ENCODE measurements at regions not wholly inside any gene's neighbourhood (a gene's known extent, or its start where the extent isn't known, plus 50 kb on each side); places are given as distances from the start of the nearest gene placed in this dataset.

DNA sequence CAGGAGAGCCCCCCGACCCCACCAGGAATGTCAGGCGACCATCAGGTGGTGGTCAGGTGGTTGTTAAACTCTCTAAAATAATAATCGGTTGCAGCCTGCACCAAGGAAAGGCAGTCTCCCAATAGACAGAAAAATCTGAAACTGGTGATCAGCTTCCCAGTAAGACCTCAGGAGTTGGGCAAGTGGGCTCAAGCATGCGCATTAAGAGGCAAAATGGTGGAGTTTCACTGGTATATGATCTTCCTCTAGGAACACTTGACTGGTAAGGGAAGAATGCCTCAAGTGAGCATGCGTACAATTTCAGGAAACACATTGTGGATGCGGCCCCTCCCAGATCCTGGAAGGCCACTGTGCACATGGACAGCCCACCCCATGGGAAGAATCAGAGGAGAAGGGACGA, 619.9 kb downstream of the TYW1 start:
- DNase-seq (ENCODE audit: low read depth) = no peak
- TF ChIP-seq, protein P1, sequence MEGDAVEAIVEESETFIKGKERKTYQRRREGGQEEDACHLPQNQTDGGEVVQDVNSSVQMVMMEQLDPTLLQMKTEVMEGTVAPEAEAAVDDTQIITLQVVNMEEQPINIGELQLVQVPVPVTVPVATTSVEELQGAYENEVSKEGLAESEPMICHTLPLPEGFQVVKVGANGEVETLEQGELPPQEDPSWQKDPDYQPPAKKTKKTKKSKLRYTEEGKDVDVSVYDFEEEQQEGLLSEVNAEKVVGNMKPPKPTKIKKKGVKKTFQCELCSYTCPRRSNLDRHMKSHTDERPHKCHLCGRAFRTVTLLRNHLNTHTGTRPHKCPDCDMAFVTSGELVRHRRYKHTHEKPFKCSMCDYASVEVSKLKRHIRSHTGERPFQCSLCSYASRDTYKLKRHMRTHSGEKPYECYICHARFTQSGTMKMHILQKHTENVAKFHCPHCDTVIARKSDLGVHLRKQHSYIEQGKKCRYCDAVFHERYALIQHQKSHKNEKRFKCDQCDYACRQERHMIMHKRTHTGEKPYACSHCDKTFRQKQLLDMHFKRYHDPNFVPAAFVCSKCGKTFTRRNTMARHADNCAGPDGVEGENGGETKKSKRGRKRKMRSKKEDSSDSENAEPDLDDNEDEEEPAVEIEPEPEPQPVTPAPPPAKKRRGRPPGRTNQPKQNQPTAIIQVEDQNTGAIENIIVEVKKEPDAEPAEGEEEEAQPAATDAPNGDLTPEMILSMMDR (conservative IDR thresholded peaks at IDR 0.05; ENCODE audit: low read depth, low read length) = no peak
- H3K4me3 ChIP-seq (ENCODE audit: low read depth, low read length) = no peak overlapping the region

DNA sequence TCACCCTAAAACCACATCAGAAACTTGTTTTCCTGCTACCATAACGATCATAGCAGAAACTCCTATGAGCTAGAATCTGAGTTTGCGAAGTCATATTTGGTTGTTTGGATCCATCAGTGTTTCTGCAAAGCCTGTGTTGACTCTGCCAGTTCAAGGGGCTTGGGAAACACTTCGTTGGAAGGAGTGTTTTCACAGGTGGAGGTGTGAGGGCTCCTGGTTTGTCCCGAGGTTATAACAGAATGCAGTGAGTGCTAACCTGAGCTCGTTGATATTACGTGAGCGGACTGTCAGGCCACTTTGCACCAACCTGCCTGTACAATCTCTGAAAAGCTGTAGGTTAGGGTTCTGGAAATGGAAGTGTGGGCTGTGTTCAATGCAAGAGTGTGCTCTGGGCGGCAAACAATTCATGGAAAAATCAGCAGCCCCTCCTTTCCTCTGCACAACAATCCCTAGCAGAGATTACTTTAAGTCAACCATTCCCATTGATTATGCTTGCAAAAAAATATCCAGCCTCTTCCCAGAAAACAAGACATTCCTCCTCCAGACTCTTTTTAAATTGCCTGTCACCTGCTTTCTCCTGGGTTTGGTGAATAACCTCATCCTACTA, 622.0 kb downstream of the TYW1 start:
- TF ChIP-seq, protein P1 (conservative IDR thresholded peaks at IDR 0.05; ENCODE audit: low read depth, low read length) = no peak
- no peak overlapping the region for H3K4me3 ChIP-seq (ENCODE audit: low read depth, low read length)

DNA sequence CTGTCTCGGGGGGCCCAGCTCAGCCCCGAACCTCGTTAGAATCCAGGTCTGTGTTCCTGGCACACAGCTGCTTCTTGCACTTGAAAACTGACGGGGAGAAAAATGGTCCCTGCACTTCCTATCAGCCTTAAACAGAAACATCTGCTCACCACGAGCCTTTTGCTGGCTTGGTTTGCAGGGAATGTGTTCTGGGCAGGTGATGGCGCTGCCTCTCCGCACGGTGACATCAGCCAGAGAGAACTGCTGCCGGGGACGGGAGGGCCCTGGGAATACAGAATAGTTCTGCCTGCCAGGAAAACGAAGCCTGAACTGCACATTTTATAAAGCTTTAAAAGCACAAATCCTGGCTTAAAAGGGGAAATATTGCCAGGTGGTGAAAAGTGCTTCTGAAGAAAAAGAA, 622.5 kb downstream of the TYW1 start:
- H3K4me3 ChIP-seq (ENCODE audit: low read depth, low read length) = no peak overlapping the region
- no peak for DNase-seq (ENCODE audit: low read depth)
- TF ChIP-seq, protein P1 (conservative IDR thresholded peaks at IDR 0.05; ENCODE audit: low read depth, low read length) = no peak

More for the DNA sequence above, 622.0 kb downstream of the TYW1 start:
- DNase-seq (ENCODE audit: low read depth) = no peak

DNA sequence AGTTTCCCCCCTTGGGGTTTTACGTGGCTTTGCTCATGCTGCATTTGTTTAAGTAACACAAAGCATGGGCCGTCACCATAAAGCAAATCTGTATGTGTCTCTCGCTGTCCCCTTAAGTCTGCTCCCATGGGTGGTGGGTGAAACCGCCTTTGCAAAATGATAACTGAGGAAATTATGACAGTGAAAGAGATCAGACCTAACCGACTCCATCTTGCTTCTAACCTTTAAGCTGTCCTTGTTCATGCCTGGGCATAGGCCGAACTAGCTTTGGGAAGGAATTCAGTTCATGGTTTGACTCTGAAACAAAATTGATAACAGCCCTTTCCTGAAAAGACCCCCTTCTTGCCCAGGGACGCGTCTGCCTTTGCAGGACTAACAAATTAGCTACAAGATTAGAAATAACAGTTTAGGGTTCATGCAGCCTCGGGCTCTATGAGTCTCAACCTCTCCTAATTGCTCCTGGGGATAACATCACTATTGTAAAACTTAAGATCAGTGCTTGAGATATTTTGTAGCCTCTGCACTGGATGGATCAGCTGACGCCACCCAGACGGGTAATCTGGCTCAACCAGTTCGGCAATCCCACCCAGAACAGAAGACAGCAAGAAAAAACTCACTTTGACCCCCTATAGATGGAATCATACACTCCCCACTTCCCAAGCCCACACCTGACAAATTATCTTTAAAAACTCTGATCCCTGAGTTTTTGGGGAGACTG, 623.7 kb downstream of the TYW1 start:
- TF ChIP-seq, protein P1 (conservative IDR thresholded peaks at IDR 0.05; ENCODE audit: low read depth, low read length) = no peak
- DNase-seq (ENCODE audit: low read depth) = no peak
- H3K4me3 ChIP-seq (ENCODE audit: low read depth, low read length) = no peak overlapping the region

DNA sequence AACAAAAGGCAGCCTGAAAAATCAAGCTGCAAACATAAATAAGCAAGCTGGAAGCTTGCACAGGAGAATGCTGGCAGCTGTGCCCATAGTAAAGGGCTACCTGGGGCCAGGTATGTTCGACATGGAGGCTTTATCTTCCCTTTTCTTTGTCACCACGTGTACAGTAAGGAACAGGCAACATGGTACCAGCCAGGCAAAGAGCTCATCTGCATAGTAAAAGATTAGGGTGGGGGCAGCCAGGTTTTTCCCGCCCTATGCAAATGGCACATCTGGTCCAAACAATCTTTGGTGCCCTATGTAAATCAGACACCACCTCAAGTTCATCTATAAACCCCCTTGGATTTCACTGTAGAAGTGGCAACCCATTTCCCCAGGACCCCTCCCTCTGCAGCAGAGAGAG, 625.1 kb downstream of the TYW1 start:
- no peak overlapping the region for H3K4me3 ChIP-seq (ENCODE audit: low read depth, low read length)
- DNase-seq (ENCODE audit: low read depth) = no peak
- TF ChIP-seq, protein P1 (conservative IDR thresholded peaks at IDR 0.05; ENCODE audit: low read depth, low read length) = no peak

DNA sequence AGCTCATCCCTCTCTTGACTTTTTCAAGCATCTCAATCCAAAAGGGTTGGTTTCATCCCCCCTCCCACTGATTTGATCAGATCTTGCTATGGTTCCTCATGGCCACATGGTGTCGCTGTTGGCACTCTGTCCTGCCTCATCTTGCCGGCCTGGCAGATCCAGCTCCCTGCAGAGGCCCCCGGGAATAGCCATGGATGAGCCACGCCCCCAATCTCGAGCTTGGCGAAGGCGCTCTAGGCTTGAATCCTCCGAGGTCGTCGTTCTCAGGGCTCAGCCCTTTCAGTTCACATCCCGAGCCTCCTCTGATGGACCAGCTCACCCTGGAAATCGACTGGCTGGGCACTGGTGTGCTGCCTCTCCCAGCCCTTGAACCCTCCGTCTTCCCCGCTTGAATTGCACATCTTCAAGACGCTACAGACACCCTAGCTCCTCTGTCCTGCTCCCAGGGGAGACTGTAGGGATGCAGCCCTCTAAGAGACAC, 628.7 kb downstream of the TYW1 start:
- H3K4me3 ChIP-seq (ENCODE audit: low read depth, low read length) = no peak overlapping the region
- TF ChIP-seq, protein P1 (conservative IDR thresholded peaks at IDR 0.05; ENCODE audit: low read depth, low read length) = peak; percentile 79
- DNase-seq (ENCODE audit: low read depth) = no peak

All from epithelial cell of proximal tubule (primary cell).